Body of pancreas (tissue), 4 donors: ENCODE measurements at regions not wholly inside any gene's neighbourhood (a gene's known extent, or its start where the extent isn't known, plus 50 kb on each side); places are given as distances from the start of the nearest gene placed in this dataset.
A peak's percentile ranks its signal among the peaks of the same experiment; 100 is the strongest.

ENCODE experiments used
- ATAC-seq: fragments of 150-250 bp; one replicate; pipeline ENCODE4 v1.9.1; 2016
- DNase-seq, 4 donors: peaks; one replicate each; pipeline ENCODE4 v3.0.0-alpha.2; 2019
- H3K27ac ChIP-seq, 4 donors: fragments of 200-600 bp; sonication (generic); 1 replicate in 3 of 4; 2 replicates in 1 of 4; pipeline versions ENCODE4 v1.5.1 to v1.6.1; 2016 to 2019; ENCODE audit warnings: mild to moderate bottlenecking in 1 of 4, mixed read lengths in 1 of 4, moderate library complexity in 1 of 4
- H3K27me3 ChIP-seq, 2 donors: fragments of 200-600 bp; sonication (generic); one replicate each; pipeline ENCODE4 v1.6.0; 2016; ENCODE audit warnings: mild to moderate bottlenecking in 1 of 2
- H3K36me3 ChIP-seq, 2 donors: fragments of 200-600 bp; sonication (generic); replicated peaks in 1 of 2; 2 replicates each; pipeline ENCODE4 v1.5.1; 2016; ENCODE audit warnings: low read depth in 2 of 2; ENCODE audit not compliant: insufficient read depth in 1 of 2
- H3K4me1 ChIP-seq: fragments of 200-600 bp; sonication (generic); one replicate; pipeline ENCODE4 v1.6.0; 2016
- H3K4me3 ChIP-seq, 2 donors: fragments of 200-600 bp; sonication (generic); 1 replicate in 1 of 2; 2 replicates in 1 of 2; pipeline ENCODE4 v1.5.1; 2016 to 2019
- H3K9me3 ChIP-seq, 3 donors: fragments of 200-600 bp; sonication (generic); 1 replicate in 2 of 3; 2 replicates in 1 of 3; pipeline ENCODE4 v1.5.1; 2016
- POLR2A ChIP-seq, 3 donors: fragments of 450-650 bp; IDR thresholded peaks; one replicate each; pipeline ENCODE4 v1.6.1; 2016; ENCODE audit warnings: antibody characterized with exemption in 3 of 3, mild to moderate bottlenecking in 2 of 3
- WGBS, 2 donors: methylation state at CpG; one replicate each; pipeline ENCODE4 v1.1.5; 2017; 5-methylcytosine and 5-hydroxymethylcytosine counted together
- intact Hi-C: fragments of 100-400 bp; cut with DNase I; formaldehyde crosslinking; loops from one replicate; pipeline ENCODE4 v1.15.1; 2023
- TF ChIP-seq, protein P1 (sequence below), 7 experiments: fragments of 450-650 bp in 4 of 7; fragments of 200-600 bp in 3 of 7; sonication (generic) in 3 of 7; IDR thresholded peaks; one replicate each; pipeline ENCODE4 v1.5.1; 2016 to 2019; ENCODE audit warnings: antibody characterized with exemption in 7 of 7

DNA sequence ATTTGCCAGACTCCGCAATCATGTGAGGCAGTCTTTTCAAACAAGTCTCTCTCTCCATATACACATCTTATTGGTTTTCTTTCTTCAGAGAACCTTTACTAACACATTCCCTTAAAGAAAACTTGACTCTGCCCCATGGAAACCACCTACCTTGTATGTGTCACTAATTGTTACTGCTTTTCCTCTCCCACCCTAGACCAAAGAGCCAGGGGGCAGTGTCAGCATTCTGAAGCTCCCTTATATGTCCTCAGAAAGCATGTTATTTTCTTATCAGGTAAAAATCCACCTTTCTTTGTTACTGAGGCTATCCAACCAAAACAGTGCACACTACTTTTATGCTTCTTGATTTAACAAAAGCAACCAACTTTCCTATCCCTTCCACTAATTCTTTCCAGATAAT, 98.9 kb upstream of the SLC5A9 start:
- DNase-seq (no peak), ATAC-seq (no peak)
- Histone ChIP-seq H3K27ac (no peak overlapping the region), H3K4me1 (no peaks in the 10 kb centered on the region), H3K4me3 (no peak overlapping the region), H3K36me3 (no peaks in the 10 kb centered on the region), H3K9me3 (no peaks in the 10 kb centered on the region), H3K27me3 (no peaks in the 10 kb centered on the region)
- intact Hi-C loops: no loop called here
- 97 to 100% methylated on average over 1 of the region's 1 CpG for WGBS, 2 donors
- TF ChIP-seq POLR2A (IDR thresholded peaks at IDR 0.05): no peak
- TF ChIP-seq, protein P1, sequence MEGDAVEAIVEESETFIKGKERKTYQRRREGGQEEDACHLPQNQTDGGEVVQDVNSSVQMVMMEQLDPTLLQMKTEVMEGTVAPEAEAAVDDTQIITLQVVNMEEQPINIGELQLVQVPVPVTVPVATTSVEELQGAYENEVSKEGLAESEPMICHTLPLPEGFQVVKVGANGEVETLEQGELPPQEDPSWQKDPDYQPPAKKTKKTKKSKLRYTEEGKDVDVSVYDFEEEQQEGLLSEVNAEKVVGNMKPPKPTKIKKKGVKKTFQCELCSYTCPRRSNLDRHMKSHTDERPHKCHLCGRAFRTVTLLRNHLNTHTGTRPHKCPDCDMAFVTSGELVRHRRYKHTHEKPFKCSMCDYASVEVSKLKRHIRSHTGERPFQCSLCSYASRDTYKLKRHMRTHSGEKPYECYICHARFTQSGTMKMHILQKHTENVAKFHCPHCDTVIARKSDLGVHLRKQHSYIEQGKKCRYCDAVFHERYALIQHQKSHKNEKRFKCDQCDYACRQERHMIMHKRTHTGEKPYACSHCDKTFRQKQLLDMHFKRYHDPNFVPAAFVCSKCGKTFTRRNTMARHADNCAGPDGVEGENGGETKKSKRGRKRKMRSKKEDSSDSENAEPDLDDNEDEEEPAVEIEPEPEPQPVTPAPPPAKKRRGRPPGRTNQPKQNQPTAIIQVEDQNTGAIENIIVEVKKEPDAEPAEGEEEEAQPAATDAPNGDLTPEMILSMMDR (IDR thresholded peaks at IDR 0.05): no peak

DNA sequence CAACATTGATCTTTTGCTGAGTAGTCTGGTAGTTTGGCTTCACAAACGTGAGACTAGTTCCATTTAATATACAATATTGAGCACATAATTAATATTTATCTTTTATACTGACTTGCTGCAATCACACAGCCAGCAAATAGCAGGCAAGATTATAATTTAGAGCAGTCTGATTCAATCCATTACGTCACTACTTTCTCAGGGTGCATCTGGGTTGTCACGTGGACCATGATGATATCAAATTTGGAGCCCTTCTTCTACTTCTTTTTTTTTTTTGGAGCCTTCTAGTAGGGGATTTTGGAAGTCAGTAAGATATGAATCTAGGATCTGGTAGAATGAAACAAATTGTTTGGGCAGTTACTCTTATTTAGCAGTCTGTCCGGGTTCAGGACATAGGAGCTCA, 100.6 kb upstream of the SLC5A9 start:
- intact Hi-C loops: no loop called here
- no peak overlapping the region for H3K27ac ChIP-seq
- WGBS, 2 donors: 51 to 60% methylated on average over 4 of the region's 4 CpGs
- TF ChIP-seq, protein P1 (IDR thresholded peaks at IDR 0.05): no peak
- TF ChIP-seq POLR2A (IDR thresholded peaks at IDR 0.05): no peak
- no peak overlapping the region for H3K4me3 ChIP-seq
- H3K36me3 ChIP-seq: no peaks in the 10 kb centered on the region
- H3K9me3 ChIP-seq: no peaks in the 10 kb centered on the region
- H3K4me1 ChIP-seq: no peaks in the 10 kb centered on the region
- H3K27me3 ChIP-seq: no peaks in the 10 kb centered on the region
- ATAC-seq (no peak), DNase-seq (no peak)

DNA sequence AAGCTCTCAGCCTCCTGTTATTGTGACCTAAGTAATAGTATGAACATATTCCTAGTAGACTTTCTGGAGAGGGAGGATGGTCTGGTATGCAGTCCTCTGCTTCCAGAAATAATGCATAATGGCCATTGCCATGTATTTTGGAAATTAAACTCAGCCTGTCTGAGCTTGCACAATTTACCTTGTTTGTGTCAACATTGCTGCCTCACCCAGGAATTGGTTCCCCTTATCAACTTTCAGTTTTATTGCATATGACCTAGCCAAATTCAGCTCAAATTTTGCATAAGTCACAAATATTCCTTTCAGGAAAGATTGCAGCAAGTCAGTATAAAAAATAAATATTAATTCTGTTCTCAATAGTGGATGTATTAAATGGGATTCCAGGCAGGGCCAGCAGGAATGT, 101.9 kb upstream of the SLC5A9 start:
- no peaks in the 10 kb centered on the region for H3K27me3 ChIP-seq
- no peaks in the 10 kb centered on the region for H3K9me3 ChIP-seq
- no peaks in the 10 kb centered on the region for H3K36me3 ChIP-seq
- H3K4me3 ChIP-seq: no peak overlapping the region
- intact Hi-C loops: no loop called here
- no peak overlapping the region for H3K27ac ChIP-seq
- ATAC-seq (no peak), DNase-seq (no peak)
- peaks cover 5% of the 10 kb centered on the region for H3K4me1 ChIP-seq
- TF ChIP-seq, protein P1 (IDR thresholded peaks at IDR 0.05): no peak
- no peak for TF ChIP-seq POLR2A (IDR thresholded peaks at IDR 0.05)

DNA sequence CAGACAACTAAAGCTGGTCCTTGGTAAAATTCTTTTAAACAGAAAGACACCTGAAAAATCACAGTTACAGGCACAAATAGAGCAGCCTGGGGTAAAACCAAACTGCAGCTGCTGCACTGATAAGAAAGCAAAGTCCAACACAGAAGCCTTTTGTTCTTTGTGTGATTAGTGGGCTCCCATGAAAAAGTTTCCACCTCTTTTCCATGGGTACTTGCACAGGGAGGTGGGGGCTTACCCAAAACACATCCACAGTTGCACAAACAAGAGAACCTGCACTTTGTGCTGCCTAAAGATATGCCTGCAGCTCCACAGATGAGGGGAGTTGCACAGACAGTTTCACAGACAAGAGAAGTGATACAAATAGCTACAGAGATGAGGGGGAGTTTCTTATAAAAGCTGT, 106.7 kb upstream of the SLC5A9 start:
- peak; percentile 56 for ATAC-seq
- intact Hi-C loops: no loop called here
- Histone ChIP-seq H3K9me3 (no peaks in the 10 kb centered on the region), H3K27ac (peak overlapping the region in 3 of 4 donors; percentile 31 to 61 (median 34)), H3K27me3 (no peaks in the 10 kb centered on the region), H3K4me1 (peaks cover 12% of the 10 kb centered on the region), H3K4me3 (no peak overlapping the region), H3K36me3 (no peaks in the 10 kb centered on the region)
- peak in 1 of 4 donors; percentile 14 for DNase-seq
- TF ChIP-seq, protein P1 (IDR thresholded peaks at IDR 0.05): no peak
- no peak for TF ChIP-seq POLR2A (IDR thresholded peaks at IDR 0.05)

DNA sequence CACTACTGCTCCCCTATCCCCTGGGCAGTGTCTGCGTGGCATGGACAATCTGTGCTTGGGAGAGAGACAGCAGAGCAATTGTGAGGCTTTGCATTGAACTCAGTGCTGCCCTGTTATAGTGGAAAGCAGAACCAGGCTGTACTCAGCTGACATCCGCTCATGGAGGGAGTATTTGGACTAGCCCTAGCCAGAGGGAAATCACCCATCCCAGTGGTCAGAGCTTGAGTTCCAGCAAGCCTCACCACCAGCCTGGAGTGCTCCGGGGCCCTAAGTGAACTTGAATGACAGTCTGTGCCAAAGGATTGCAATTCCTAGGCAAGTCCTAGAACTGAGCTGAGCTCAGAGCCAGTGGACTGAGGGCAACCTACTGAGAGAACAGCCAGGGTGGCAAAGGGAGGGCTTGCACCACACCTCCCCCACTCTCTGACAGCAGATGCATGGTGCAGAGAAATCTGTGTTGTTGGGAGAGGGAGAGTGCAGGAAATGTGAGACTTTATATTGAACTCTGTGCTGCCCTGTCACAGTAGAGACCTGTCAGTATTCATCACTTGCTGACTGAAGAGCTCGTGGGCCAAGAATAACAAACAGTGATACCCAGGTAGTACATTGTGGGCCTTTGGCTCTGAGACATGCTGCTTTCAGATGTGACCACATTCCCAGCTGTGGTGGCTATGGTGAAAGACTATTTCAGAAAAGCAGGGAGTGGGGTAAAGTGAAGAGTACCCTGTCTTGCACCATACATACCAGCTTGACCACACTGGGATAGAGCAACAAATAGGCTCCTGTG, 107.7 kb upstream of the SLC5A9 start:
- WGBS, 2 donors: 78 to 85% methylated on average over 3 to 4 of the region's 4 CpGs
- DNase-seq (no peak), ATAC-seq (no peak)
- TF ChIP-seq, protein P1 (IDR thresholded peaks at IDR 0.05): no peak
- TF ChIP-seq POLR2A (IDR thresholded peaks at IDR 0.05): no peak
- no peak overlapping the region for H3K4me3 ChIP-seq
- H3K36me3 ChIP-seq: no peaks in the 10 kb centered on the region
- peak overlapping the region in 3 of 4 donors; percentile 31 to 61 (median 34) for H3K27ac ChIP-seq
- H3K27me3 ChIP-seq: no peaks in the 10 kb centered on the region
- peaks cover 12% of the 10 kb centered on the region for H3K4me1 ChIP-seq
- intact Hi-C loops: no loop called here
- H3K9me3 ChIP-seq: no peaks in the 10 kb centered on the region
